ENCODE measurements at regions not wholly inside any gene's neighbourhood (a gene's known extent, or its start where the extent isn't known, plus 50 kb on each side); places are given as distances from the start of the nearest gene placed in this dataset.

- TF ChIP-seq EZH2phosphoT487 (IDR thresholded peaks at IDR 0.05; ENCODE audit: unreplicated experiment) (no peak), CTCF (conservative IDR thresholded peaks at IDR 0.05; ENCODE audit: low read depth in 2 of 2) (no peak), NANOG (IDR thresholded peaks at IDR 0.05; ENCODE audit: borderline replicate concordance) (no peak), POLR2AphosphoS5 (IDR thresholded peaks at IDR 0.05; ENCODE audit: low read depth) (no peak), REST (IDR thresholded peaks at IDR 0.05; ENCODE audit: unreplicated experiment) (no peak), JUNB (IDR thresholded peaks at IDR 0.05; ENCODE audit: unreplicated experiment) (no peak), EZH2 (IDR thresholded peaks at IDR 0.05; ENCODE audit: low read depth, unreplicated experiment) (no peak), STAT1 (IDR thresholded peaks at IDR 0.05; ENCODE audit: unreplicated experiment) (no peak), ZNF331 (CRISPR knock-in tag; IDR thresholded peaks at IDR 0.05; ENCODE audit: low read depth) (no peak), ETS1 (IDR thresholded peaks at IDR 0.05) (no peak), ZNF462 (CRISPR knock-in tag; IDR thresholded peaks at IDR 0.05) (no peak), ZNF114 (CRISPR knock-in tag; IDR thresholded peaks at IDR 0.05) (no peak)
These were observed 212.5 kb downstream of the UTRN start for GRCh38 chr6:144497650-144498049.

All from GM23338 (cell line).